Stimulated activated CD4-positive, alpha-beta T cell treated with anti-CD3 and anti-CD28 coated beads, Interleukin-2, amount 100 ng/mL, for 48 hours (primary cell): ENCODE measurements at regions not wholly inside any gene's neighbourhood (a gene's known extent, or its start where the extent isn't known, plus 50 kb on each side); places are given as distances from the start of the nearest gene placed in this dataset.
"Not testable (repeated sequence)": the region's sequence is repeated elsewhere in the genome, so short reads cannot be mapped to it uniquely, and the experiment has no call there.

Source experiments
- DNase-seq, 2 donors: peaks; one replicate each; pipeline ENCODE4 v3.0.0-alpha.2; 2020

DNA sequence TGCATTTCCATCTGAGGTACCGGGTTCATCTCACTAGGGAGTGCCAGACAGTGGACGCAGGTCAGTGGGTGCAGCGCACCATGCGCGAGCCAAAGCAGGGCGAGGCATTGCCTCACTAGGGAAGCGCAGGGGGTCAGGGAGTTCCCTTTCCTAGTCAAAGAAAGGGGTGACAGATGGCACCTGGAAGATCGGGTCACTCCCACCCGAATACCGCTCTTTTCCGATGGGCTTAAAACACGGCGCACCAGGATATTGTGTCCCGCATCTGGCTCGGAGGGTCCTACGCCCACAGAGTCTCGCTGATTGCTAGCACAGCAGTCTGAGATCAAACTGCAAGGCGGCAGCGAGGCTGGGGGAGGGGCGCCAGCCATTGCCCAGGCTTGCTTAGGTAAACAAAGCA lies 1157.1 kb downstream of the NAALADL2 start:
- not testable (repeated sequence) for DNase-seq

DNA sequence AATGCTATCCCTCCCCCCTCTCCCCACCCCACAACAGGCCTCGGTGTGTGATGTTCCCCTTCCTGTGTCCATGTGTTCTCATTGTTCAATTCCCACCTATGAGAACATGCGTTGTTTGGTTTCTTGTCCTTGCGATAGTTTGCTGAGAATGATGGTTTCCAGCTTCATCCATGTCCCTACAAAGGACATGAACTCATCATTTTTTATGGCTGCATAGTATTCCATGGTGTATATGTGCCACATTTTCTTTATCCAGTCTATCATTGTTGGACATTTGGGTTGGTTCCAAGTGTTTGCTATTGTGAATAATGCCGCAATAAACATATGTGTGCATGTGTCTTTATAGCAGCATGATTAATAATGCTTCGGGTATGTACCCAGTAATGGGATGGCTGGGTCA lies 1156.1 kb downstream of the NAALADL2 start:
- not testable (repeated sequence) for DNase-seq

DNA sequence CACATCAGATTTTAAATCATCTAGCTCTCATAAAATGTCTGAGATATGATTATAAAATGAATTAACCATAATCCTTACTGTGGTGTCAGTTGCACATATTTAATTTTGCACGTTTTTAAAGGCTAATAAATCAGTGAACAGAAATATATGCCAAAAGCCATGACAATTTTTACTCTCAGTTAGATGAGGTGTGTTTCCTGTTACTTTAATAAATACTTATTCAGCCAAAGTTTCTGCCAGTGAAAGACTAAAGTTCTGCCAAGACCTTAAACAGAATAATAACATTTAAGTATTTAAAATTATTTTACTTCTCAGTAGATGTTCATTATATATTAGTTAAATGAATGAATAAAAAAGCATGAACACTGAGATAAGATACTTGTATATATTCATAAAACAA lies 1150.1 kb downstream of the NAALADL2 start:
- no peak for DNase-seq

DNA sequence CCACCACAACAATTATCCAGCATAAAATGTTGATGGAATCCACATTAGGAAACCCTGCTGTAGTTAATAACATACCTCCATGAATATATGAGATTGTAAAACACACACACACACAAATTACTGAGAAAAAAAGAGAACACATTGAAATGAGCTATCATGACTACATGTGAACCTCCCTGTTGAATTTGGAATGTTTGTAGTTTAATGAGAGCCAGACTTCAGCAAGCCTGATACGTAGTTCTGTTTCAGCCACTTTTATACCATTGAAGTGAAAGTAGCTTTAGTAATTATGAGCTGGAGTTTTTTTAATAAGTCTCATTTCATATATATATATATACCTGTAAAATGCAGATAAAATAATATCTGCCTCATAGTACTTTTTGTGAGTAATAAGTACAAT lies 1146.4 kb downstream of the NAALADL2 start:
- DNase-seq = no peak

DNA sequence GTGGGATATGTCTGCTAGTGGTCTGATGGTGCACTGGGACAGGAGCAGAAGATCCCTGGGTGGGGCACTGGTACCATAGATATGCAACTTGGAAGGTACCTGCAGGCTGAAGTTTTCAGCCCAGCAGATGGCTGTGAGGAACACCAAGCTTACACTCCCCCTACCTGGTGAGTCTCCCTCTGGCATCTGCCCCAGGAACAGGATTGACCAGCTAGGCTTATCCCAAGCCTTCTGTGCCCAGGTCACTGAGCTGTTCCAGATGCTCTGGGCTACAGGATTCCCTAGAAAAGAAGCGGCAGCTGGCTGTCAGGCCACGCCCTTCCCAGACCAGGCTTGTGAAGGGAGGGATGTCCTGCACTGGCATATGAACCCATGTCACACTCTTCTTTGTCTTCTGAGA lies 1130.0 kb downstream of the NAALADL2 start:
- DNase-seq = no peak

DNA sequence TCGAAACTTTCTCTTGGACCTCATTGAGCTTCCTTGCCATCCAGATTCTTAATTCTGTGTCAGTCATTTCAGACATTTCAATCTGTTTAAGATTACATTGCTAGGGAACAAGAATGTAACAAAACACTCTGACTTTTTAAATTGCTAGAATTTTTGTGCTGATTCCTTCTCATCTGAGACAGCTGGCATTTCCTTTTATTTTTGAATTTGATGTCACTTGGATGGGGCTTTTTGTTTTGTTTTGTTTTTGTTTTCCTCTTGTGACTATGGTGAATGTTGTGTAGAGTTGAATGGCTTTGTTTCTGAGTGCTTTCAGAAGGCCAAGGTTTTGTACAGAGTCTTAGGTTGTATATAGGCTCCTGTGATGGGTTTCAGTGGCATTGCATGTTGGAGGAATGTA lies 1129.3 kb downstream of the NAALADL2 start:
- no peak for DNase-seq

DNA sequence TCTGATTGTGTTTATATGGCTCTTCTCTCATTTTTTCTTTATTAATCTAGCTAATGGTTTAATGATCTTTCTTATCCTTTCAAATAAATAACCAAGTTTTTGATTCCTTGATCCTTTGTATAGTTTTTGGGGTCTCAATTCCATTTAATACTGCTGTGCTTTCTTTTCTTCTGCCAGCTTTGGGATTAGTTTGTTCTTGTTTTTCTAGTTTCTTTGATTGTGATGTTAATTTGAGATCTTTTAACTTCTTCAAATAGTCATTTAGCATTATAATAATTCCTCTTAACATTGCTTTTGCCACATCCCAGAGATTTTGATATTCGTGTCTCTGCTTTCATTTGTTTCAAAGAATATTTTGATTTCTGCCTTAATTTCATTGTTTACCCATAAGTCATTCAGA lies 1126.6 kb downstream of the NAALADL2 start:
- no peak for DNase-seq

DNA sequence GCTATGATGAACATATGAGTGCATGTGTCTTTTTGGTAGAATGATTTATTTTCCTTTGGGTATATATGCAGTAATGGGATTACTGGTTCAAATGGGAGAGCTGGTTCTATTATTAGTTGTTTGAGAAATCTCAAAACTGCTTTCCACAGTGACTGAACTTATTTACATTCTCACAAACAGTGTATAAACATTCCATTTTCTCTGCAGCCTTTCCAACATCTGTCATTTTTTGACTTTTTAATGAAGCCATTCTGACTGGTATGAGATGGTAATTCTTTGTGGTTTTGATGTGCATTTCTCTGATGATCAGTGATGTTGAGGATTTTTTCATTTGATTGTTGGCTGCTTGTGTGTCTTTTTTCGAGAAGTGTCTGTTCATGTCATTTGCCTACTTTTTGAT lies 1124.2 kb downstream of the NAALADL2 start:
- DNase-seq = no peak

DNA sequence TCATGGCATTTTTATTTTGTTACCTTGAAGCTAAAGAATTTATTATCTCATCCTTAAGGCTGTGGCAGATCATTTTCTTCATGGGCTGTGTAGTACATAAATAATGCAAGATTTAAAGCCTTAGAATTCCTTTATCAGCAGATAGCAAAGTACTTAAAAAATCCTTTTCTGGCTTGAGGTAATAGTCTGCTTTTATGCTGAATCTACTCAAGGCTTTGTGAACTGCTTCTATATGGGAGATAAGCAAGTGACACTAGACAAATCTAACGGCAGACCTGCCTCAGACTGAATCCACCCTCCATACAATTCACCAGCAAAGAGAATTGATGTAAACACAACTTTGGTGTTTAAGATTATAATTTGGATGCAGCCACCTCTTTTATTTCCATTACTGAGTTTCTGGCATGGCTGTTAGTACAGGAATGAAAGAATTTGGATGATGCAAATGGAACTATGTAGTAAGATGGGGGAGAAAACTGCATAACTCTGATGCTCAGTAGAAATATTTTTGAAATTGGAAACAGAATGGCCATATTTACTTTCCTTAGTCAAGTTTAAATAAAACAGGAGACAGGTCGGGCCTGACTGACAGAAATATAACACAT lies 1121.5 kb downstream of the NAALADL2 start:
- DNase-seq = no peak

DNA sequence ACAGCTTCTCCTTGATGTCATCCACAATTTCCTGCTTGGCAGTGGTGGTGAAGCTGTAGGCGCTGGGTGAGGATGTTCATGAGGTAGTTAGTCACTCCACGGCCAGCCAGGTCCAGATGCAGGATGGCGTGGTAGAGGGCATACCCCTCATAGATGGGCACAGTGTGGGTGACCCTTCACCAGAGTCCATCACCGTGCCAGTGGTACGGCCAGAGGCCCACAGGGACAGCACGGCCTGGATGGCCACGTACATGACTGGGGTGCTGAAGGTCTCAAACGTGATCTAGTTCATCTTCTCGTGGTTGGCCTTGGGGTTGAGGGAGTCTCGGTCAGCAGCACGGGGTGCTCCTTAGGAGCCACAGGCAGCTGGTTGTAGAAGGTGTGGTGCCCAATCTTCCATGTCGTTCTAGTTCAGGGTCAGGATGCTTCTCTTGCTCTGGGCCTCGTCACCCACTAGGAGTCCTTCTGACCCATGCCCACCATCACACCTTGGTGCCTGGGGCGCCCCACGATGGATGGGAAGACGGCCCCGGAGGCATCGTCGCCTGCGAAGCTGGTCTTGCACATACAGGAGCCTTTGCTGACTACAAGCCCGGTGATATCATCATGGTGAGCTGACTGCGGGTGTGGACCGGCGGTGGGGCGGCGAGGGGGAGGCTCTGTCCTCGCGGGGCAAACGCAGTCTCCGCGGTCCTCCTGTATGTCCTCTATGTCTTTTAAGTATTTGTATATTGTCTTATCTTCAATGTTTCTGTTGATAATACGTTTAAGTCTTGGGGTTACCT lies 1119.0 kb downstream of the NAALADL2 start:
- DNase-seq = no peak

DNA sequence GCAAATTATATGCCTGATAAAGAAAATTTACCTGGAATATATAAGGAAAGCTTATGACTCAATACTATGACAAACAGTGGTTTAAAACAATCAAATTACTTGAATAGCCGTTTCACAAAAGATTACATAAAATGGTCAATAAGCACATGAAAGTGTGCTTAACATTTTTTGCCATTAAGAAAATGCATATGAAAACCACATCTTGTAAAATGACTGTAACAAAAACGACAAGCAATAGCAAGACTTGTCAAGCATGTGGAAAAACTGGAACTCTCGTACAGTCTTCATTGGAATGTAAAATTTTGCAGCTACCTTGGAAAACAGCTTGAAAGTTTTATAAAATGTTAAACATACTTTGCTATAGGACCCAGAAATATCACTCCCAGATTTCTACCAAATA lies 1110.3 kb downstream of the NAALADL2 start:
- DNase-seq = no peak

DNA sequence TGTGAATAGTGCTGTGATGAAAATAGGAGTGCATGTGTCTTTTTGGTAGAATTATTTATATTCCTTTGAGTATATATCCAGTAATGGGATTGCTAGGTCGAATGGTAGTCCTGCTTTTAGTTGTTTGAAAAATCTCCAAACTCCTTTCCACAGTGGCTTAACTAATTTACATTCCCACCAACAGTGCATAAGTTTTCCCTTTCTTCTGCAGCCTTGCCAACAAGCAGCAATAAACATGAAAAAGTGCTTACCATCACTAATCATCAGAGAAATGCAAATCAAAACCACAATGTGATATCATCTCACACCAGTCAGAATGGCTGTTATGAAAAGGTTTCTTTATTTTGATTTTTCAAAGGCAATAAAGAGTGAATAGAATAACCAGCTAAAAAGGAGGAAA lies 1105.9 kb downstream of the NAALADL2 start:
- DNase-seq = no peak

DNA sequence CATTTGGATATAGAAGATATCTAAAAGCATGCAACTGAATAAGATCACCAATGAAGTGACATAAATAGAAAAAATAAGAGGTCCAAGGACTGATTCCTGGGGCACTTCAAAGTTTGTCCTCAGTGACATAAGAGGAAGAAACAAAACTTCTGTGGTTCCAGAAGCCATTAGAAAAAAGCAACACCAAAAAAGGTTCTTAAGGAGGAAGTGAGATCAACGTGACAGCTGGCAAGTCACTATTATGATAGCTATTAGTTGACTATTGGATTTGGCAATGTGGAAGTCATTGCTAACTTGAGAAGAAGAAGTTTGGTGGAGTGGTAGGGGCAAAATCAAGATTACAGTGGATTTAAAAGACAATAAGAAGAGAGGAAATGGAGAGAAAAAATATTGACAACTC lies 1098.3 kb downstream of the NAALADL2 start:
- no peak for DNase-seq

DNA sequence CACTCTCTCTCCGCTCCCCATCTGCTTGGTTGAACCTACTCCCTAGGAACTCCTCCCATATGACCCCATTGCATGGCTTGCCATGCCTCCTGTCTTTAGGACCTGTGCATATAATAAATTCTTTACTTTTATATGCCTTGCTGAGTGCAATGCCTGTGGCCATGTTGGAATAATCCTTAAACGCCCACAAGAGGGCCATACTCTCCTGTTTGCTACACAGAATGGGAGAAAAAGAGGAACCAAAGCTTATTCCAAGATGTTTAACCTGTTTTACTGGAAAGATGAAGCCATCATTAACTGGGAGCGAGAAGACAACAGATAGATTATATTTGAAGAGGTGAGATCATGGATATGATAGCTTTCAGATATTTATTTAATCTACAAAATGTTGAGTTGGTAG lies 1097.8 kb downstream of the NAALADL2 start:
- no peak for DNase-seq

DNA sequence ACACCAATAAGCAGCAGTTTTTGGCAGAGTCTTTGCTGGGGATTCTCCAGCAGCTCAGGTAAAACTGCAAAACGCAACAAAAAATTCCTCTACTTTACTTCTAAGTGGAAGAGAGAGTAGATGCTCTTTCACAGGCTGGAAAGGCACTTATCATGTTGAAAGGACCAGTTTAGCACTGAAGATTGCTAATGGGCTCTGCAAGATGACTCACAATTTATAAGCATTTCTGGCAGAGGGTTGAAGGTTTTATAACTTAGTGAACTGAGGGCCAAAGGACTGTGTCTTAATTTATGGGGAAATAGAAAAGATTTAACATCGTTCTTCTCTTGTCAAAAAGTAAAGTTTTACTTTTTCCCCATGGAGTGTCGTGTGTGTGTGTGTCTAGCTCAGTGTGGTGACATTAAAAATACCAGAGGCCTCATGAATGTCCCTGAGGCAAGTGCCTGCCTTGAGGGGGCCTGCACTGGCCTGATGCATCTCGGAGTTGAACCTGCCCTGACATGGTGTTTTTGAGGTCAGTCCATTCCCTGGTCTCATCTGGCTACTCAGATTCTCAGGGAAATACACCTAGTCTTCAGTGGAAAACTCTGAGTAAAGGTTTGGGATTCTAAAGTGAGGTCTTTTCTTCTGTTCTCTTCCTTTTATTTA lies 1092.0 kb downstream of the NAALADL2 start:
- no peak for DNase-seq

DNA sequence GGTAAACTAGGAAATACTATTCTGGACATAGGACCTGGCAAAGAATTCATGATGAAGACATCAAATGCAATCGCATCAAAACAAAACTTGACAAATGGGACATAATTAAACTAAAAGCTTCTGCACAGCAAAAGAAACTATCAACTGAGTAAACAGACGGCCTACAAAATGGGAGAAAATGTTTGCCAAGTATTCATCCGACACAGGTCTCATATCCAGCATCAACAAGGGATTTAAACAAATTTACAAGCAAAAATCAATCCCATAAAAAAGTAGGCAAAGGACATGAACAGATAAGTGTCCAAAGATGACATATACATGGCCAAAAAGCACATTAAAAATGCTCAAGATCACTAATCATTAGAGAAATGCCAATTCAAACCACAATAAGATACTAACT lies 1088.9 kb downstream of the NAALADL2 start:
- no peak for DNase-seq

DNA sequence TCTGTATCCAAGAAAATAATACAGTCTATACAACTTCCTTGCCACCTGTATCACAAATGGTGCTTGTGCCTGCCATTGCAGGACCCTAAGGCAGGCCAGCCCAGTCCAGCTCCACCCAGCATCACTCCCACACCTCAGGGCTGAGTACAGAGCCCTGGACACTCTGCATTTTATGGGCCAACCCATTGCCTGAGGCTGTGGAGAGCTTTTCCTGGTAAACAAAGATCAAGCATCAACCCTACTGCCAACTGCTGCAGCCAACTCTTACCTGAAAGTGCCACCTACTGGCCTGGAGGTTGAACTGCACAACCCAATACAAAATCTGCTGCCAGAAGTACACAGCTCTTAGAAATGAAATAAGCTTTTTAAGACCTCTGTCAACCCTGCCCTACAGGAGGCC lies 1082.2 kb downstream of the NAALADL2 start:
- peak in 1 of 2 donors; percentile 0 for DNase-seq

DNA sequence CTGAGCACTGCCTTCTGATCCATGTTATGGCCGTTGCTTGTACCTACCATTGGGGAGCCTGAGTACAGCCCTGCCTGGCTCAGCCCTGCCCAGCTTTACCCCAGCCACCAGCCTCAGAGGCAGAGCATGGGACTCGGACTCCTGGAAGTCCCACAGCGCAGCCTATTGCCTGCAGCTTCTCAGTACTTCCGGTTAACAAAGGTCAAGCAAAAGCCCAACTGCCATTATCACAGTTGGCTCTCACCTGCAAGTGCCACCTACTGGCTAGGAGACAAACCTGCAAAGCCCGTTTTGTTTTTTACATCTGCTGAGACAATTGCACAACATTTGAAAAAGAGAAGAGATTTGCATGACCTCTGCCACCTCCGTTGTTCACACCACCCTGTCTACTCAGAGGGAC lies 1081.7 kb downstream of the NAALADL2 start:
- no peak for DNase-seq

DNA sequence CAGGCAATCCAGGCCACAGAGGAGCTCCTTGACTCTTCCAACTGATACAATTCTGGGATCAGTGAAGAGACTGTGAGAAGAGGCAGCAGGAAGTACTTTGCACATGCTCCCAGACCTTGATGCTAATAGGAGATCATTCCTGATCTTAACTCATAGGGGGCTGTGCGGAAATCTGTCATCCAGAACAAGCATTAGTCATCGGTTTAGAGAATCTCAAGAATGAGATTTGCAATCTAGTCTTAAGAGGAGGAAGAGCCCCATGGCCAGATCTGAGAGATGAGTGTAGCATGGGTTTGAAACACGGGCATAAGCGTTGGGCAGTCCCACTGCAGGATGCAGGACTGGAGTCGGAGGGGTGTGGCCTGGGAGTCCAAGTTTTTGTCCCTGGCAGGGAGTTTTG lies 1081.1 kb downstream of the NAALADL2 start:
- no peak for DNase-seq

DNA sequence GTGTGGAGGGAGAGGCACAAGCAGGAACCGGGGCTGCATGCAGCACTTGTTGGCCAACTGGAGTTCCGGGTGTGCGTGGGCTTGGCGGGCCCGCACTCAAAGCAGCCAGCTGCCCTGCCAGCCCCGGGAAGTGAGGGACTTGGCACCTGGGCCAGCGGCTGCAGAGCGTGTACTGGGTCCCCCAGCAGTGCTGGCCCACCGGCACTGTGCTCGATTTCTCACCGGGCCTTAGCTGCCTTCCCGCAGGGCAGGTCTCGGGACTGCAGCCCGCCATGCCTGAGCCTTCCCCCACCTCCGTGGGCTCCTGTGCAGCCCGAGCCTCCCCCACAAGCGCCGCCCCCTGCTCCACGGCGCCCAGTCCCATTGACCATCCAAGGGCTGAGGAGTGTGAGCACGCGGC lies 1078.2 kb downstream of the NAALADL2 start:
- not testable (repeated sequence) for DNase-seq

DNA sequence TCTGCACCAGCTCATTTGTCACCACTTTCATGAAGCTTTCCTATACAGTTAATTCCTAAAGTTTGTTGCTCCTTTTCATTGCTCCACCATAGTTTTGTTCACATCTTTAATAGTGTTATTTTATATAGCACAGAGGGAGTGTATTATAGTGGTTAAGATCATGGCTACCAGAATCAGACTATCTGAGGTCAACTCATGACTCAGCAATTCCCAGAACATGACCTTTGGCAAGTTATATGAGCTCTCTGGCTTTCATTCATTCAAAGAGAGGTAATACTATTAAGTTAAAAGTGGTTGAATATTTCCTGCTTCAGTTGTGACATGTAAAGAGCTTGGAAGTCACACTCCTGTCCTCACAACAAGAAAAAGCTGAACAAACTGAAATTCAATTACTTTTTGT lies 1073.5 kb downstream of the NAALADL2 start:
- no peak for DNase-seq

DNA sequence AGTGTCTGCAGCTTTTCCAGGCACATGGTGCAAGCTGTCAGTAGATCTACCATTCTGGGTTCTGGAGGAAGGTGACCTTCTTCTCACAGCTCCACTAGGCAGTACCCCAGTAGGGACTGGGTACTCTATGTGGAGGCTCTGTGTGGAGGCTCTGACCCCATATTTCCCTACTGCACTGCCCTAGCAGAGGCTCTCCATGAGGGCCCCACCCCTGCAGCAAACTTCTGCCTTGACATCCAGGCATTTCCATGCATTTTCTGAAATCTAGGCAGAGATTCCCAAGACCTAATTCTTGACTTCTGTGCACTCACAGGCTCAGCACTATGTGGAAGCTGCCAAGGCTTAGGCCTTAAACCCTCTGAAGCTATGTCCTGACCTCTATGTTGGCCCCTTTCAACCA lies 1060.0 kb downstream of the NAALADL2 start:
- DNase-seq = no peak

DNA sequence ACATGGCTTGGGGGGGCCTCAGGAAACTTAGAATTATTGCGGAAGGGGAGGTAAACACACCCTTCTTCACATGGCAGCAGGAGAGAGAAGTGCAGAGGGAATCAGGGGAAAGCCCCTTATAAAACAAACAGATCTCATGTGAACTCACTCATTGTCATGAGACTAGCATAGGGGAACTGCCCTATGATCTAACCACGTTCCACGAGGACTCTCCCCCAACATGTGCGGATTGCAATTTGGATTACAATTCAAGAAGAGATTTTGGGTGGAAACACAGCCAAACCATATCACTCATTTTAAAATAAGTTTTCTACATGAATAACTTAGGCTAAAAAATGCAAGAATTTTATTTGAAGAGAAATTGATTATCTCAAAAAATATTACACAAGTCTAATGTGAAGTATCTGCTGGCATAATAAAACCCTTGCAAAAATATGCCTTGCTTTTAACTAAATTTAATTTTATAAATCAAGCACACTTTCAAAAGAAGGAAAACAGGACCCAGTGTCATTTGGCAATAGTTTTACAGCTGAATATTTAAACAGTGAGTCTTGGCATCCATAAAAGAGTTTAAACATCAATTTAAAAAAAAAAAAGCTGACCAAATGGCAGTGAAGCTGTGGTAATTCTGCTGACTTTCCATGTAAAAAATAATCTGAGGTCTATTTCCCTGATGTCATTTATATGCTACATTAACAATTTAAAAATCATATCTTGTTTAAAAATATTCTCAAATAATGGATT lies 1057.2 kb downstream of the NAALADL2 start:
- DNase-seq = no peak

DNA sequence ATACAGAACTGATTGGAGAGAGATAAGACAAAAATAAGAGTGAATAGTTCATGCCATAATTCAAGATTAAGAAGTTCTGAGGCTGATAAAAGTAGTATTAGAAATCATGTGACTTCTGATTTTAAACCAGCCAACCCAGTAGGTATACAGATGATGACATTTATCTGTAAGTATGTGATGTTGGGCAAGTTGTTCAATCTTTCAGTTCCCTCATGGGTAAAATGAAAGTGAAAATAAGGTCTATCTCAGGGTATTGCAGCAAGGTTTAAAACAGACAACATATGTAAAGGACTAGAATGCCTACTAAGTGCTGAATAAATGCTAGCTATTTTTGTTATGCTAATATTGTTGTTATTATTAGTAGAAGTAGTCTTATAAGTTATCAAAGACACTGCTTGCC lies 1055.7 kb downstream of the NAALADL2 start:
- no peak for DNase-seq
